ENCODE measurements at regions not wholly inside any gene's neighbourhood (a gene's known extent, or its start where the extent isn't known, plus 50 kb on each side); places are given as distances from the start of the nearest gene placed in this dataset.

- DNase-seq, result no peak
Measured at GRCh38 chr4:1543561-1543960, 137.3 kb upstream of the NKX1-1 start.

GRCh38 chr4:1542516-1543320 is 136.5 kb upstream of the NKX1-1 start:
- DNase-seq, result no peak

- no peak for DNase-seq
Measured at GRCh38 chr4:1542226-1542490, 135.9 kb upstream of the NKX1-1 start.

DNA sequence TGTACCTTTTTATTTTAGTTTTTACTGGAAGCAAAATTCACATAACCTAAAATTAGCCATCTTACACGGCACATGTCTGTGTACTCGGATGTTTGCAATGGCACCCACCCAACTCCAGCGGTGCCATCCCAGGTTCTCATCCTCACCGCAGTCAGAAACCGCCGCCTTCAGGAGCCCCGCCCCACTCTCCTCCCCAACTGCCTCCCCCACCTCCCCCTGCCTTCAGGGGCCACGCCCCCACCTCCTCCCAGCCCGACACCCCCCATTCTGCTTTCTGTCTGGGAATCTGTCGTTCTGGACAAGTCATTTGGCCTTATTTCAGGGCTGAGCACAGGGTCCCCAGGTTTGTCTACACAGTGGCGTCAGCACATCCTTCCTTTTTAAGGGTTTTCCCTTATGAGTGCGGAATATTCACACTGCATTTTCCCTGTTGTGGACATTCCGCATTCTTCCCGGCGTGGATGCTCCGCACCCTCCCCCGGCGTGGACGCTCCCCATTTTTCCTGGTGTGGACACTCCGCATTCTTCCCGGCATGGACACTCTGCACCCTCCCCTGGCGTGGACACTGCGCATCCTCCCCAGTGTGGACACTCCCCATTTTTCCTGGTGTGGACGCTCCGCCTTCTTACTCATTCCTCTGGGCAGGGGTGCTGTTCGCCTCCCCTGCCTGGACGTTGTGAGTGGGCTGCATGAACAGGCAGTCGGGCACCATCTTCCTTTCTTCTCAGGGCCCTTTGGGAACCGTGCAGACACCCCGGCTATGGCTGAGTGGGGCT is 135.4 kb upstream of the NKX1-1 start:
- DNase-seq, result no peak

DNA sequence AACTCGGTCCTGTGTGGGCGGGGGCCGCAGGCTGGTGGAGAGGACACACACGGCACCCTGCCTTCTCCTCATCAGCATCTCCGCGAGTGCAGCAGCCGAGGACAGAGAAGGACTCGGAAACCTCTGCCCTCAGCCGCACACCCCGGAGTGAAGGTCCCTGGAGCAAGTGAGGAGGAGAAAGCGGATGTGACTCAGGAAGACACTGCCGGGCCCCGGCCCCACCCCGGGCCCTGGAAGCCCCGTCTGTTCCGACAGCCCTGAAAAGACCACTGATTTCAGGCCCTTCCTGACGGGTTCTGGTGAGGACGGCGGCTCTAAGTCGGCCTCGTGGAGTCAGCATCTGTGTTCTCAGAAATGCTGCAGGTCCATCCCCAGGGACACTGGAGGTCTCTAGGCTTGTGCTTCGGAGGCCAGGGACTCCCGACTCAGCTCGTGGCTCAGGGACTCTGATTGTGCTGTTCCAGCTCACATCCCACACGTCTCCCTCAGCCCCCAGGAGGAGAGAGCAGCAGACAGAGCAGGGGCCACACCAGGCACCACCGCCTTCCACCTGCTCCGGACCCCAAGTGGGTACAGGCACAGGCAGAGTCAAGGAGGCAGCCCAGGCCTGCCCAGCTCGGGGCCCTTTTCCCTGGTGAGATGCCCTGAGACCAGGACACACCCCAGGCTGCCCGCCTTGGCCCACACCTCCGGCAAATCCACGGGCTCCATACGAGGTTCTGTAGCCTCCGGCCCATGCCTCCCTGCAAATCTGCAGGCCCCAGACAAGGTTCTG is 134.5 kb upstream of the NKX1-1 start:
- DNase-seq, result no peak

- DNase-seq, result no peak
Measured at GRCh38 chr4:1539859-1540600, 133.8 kb upstream of the NKX1-1 start.

DNA sequence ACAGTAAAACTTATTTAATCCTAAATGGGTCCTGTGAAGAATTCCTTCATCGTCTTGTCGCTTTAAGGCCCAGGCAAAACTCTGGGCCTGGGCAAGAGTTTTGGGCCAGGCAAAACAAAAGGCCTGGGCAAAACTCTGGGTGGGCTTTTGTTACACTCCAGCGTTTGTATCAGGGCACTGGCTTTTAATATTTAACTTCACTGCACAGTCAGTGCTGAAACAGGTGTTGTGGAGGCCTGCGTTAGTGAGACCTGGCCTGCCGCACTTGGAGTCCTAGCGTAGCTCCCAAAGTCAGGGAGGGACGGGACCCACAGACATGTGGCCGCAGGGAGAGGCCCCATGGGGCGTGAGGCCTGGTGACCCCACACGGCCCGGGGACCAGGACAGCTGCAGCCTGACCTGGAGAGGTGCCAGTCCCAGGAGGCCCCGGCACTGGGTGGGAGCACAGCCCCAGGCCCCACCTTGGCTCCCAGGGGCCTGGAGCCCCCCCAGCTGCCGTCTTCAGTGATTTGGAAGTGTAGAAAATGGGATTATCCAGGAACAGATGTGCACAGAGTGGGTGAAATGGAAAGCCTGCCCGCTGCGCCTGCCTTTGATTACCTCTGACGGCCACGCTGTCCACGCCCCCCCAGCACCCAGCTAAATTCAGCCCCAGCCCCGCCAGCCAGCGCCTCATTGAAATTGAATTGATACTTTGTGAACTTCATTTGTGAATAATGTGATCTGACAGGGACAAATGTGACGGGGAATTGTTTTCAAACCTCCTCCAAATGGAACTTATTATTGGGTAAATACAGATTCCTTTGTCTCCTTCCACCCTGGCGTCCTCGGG is 132.9 kb upstream of the NKX1-1 start:
- no peak for DNase-seq

DNA sequence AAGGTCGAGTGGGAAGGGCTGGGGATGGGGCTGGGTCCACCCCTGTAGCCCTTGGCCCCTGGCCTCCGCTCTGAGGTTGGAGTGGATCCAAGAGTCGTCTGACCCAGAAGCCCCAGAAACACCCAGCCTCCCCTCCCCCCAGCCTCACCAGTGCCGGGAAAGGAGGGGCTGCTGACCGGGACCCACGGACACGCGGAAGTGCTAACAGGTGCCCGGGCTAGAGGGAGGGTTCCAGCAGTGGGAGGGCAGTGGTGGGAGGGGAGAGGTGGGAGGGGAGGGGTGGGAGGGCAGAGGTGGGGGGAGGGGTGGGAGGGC is 131.8 kb upstream of the NKX1-1 start:
- no peak for DNase-seq

DNA sequence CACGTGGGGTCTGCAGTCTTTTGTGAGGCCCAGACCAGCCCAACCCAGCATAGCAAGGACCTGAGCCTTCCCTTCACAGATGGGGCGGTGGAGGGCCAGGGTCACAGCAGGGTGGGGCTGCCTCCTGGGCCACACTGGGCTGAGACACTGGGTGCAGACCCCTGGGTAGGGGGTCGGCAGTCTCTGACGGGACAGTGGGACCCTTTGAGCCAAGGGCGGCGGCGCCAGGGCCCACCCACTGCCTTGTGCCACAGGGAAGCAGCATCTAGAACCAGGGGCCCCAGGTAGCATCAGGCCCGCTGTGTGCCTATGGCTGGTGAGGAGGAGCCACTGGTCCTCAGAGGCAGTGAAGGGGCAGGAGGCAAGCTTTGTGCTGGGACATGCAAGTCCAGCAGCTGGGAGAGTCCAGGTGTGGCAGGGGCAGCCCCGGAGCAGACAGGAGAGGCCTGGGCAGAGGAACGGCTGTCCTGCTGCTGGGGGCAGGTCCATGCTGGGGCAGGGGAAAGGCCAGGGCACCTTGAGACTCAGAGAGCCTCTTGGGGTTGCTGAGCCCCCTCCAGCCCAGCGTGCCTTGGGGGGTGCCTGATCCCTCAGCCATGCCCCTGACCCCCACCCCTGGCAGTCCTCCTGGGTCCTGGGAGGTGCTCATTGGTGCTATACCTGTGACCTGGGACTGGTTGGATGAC is 131.3 kb upstream of the NKX1-1 start:
- DNase-seq, result no peak

DNA sequence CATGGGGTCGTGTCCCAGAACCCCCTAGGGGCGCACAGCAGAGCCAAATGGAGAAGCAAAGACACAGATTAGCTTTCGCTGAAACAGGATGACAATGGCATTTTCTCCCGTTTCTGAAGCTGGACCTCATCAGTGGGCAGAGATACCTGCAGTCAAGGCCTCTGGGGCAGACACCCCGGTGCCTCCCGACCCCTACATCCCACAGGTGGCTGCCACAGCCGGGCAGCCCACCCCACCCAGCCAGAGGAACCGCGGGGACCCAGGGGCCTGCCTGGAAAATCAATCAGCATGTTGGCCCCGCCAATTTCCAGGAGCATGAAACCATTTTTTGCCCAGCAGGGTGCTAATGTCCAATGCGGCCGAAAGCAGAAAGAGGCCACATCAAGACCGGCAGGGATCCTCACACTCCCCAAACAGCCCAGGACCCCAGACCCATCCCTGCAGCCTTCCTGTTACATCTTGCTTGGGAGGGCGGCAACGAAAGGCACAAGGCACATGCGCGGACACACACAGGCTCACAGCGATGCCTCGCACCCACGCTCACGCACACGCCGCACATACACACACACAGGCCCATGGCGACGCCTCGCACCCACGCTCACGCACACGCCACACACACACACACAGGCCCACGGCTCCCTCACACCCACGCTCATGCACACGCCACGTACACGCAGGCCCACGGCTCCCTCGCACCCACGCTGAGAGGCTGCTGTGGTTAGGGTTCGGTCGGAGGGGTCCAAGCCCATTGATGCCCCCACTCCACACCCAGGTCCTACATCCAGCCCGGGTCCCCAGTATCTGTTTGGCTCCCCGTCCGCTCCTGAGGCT is 130.6 kb upstream of the NKX1-1 start:
- DNase-seq, result no peak

GRCh38 chr4:1535926-1536578 is 129.8 kb upstream of the NKX1-1 start:
- no peak for DNase-seq

- DNase-seq, result no peak
Measured at GRCh38 chr4:1534876-1535526, 128.8 kb upstream of the NKX1-1 start.

DNA sequence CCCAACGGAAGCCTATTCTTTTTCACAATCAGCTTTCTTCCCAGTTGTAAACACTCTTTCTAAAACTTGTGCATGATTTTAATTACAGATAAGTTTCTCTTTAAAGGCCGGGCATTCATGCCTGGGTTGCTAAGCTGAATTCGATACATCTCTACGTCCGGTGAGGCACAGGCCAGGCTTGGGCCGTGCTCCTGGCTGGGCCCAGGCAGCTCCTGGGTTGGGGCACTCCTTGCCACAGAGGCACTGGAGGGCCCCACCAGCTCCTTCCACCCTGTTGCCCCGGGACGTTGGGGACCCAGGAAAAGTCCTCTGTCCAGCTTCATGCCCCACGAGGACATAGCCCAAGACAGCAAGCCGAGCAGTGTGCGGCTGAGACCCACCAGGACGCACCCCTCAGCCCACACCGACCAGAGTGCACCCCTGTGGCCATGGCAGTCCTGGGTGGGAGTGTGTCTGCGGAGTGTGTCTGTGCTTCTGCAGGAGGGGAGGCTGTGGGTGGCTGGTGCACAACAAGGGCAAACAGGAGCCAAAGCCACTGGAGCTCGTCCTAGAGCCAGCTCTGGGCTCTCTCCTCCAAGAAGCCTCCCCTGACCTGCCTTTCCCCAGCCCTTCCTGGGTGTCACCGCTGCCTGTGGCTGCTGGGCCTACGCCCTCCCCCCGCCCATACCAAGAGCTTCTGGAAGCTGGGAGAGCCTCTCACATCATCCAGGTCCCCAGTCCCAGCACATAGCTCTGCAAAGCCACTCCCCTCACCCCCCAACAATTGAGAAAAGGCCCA is 128.0 kb upstream of the NKX1-1 start:
- DNase-seq, result no peak

GRCh38 chr4:1533501-1534064 is 127.3 kb upstream of the NKX1-1 start:
- DNase-seq, result no peak

DNA sequence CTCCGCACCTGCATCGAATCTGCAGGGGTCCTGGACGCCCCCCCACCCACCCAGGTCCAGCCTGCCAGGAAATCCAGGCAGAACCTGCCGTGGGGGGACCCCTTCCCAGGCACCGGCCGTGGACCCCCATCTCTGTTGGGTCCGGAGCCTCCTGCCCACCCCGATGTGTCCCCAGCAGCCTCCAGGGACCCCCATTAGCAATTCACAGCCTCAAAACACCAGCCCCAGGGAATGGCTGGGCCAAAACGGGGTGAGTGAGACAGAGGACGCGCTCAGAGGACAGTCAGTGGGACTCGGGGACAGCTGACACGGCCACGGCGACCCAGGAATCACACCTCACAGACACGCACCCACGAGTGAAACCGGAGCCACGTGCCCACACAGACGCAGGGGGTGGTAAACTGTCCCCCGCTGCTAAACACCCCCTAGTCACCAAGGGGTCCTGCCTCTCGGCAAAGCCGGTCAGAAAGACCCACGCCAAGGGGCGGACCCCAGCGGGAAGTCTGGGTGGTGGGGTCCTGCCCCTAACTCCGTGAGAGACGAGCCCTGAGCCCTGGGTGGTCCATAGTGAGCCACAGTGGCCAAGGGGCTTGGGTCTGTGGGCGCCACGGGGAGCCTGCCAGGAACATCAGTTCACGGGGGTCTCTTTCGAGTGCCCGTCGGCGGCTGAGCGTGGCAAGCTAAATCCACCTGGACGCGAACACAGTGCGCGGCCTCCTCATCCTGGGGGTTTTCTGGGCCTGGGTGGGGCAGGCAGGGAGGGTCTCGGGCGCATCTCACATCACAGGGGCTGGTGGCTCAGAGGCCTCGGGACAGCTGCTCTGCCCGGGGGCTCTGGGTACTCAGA is 126.5 kb upstream of the NKX1-1 start:
- DNase-seq, result no peak
